ENCODE measurements at regions not wholly inside any gene's neighbourhood (a gene's known extent, or its start where the extent isn't known, plus 50 kb on each side); places are given as distances from the start of the nearest gene placed in this dataset.

DNA sequence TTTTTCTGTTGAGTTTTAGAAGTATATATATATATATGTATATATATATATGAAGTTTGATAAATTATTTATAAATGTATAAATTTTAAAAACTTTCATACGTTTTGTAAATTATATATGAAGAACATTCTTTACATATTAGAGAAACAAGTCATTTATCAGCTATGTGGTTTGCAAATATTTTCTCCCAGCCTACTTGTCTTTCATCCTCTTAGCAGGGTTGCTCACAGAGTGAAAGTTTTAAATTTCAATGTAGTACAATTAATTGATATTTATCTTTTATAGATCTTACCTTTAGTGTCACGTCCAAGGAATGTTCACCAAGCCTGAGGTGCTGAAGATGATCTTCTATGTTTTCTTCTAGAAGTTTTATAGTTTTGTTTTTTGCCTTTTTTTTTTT is 78.3 kb upstream of the HS6ST1 start:
- TF ChIP-seq, protein P1, sequence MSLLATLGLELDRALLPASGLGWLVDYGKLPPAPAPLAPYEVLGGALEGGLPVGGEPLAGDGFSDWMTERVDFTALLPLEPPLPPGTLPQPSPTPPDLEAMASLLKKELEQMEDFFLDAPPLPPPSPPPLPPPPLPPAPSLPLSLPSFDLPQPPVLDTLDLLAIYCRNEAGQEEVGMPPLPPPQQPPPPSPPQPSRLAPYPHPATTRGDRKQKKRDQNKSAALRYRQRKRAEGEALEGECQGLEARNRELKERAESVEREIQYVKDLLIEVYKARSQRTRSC (CRISPR knock-in tag; IDR thresholded peaks at IDR 0.05; ENCODE audit: low read depth): no peak
- TF ChIP-seq ZNF770 (CRISPR knock-in tag; IDR thresholded peaks at IDR 0.05) (no peak), TBP (CRISPR knock-in tag; IDR thresholded peaks at IDR 0.05) (no peak), SP140L (CRISPR knock-in tag; IDR thresholded peaks at IDR 0.05; ENCODE audit: borderline replicate concordance) (no peak), ZSCAN21 (CRISPR knock-in tag; IDR thresholded peaks at IDR 0.05; ENCODE audit: borderline replicate concordance) (no peak), SRSF4 (IDR thresholded peaks at IDR 0.05; ENCODE audit: low read depth, low read length, poor library complexity, severe bottlenecking) (no peak), RXRA (CRISPR knock-in tag; IDR thresholded peaks at IDR 0.05) (no peak), CEBPG (CRISPR knock-in tag; IDR thresholded peaks at IDR 0.05) (no peak), ZNF180 (CRISPR knock-in tag; IDR thresholded peaks at IDR 0.05; ENCODE audit: borderline replicate concordance, low read depth) (no peak), TRIM22 (IDR thresholded peaks at IDR 0.05) (no peak)
- TF ChIP-seq, protein P2, sequence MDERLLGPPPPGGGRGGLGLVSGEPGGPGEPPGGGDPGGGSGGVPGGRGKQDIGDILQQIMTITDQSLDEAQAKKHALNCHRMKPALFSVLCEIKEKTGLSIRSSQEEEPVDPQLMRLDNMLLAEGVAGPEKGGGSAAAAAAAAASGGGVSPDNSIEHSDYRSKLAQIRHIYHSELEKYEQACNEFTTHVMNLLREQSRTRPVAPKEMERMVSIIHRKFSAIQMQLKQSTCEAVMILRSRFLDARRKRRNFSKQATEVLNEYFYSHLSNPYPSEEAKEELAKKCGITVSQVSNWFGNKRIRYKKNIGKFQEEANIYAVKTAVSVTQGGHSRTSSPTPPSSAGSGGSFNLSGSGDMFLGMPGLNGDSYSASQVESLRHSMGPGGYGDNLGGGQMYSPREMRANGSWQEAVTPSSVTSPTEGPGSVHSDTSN (CRISPR knock-in tag; IDR thresholded peaks at IDR 0.05): no peak
- Histone ChIP-seq H3K4me2 (ENCODE audit: low read depth, low read length) (no peak overlapping the region), H3K36me3 (replicated peaks in 1 of 2; ENCODE audit: control insufficient read depth in 1 of 2, insufficient read depth in 2 of 2, low read length in 2 of 2) (no peaks in the 10 kb centered on the region), H3K4me3 (replicated peaks in 1 of 3; ENCODE audit: insufficient read depth in 1 of 3, low read depth in 2 of 3, low read length in 3 of 3) (0 out of 6 replicates have a peak overlapping the region, but pooled peaks of 1 of the 3 experiments have one; percentile 20), H3K27me3 (ENCODE audit: control insufficient read depth in 1 of 2, insufficient read depth in 2 of 2, low read length in 2 of 2) (peaks cover 0 to 1% of the 10 kb centered on the region in 2 experiments; a peak in 1 of 5 replicates), H2AFZ (ENCODE audit: low read length) (no peak overlapping the region), H3K27ac (ENCODE audit: extremely low read length, insufficient read depth, low read length) (no peak overlapping the region), H3K4me1 (ENCODE audit: insufficient read depth, low read length) (peaks cover 20% of the 10 kb centered on the region), H3K9me3 (ENCODE audit: low read length) (no peaks in the 10 kb centered on the region), H3K9ac (ENCODE audit: insufficient read depth, low read depth, low read length) (no peak overlapping the region), H3K79me2 (ENCODE audit: insufficient read depth, low read length) (no peaks in the 10 kb centered on the region), H4K20me1 (ENCODE audit: insufficient read depth, low read length) (no peaks in the 10 kb centered on the region)
- ATAC-seq: no peak
- FAIRE-seq: no peak
- 22% methylated on average over 2 of the region's 2 CpGs for WGBS (ENCODE audit: low lambda C conversion rate)
- DNase-seq (ENCODE audit: low spot score): no peak
- intact Hi-C loops (cut with micrococcal nuclease; ENCODE audit: unreplicated experiment): no loop called here
- in situ Hi-C loops (cut with HindIII; ENCODE audit: extremely low pct_ligation_motif_present, low pct_unique_long_range_greater_than_20kb): no loop called here
- no TSS peak for BruUV-seq (replicated peaks)
- ChIA-PET POLR2A (no interaction called here), CTCF (ENCODE audit: low intra/inter-chr PET ratio, low total read pairs) (no interaction called here)
